GM19035 (cell line): ENCODE measurements at regions not wholly inside any gene's neighbourhood (a gene's known extent, or its start where the extent isn't known, plus 50 kb on each side); places are given as distances from the start of the nearest gene placed in this dataset.
"Not testable (repeated sequence)": the region's sequence is repeated elsewhere in the genome, so short reads cannot be mapped to it uniquely, and the experiment has no call there.

Source experiments
- ATAC-seq: cut with Tn5 transposase; IDR thresholded peaks from one replicate; pipeline ENCODE4 v1.9.1; 2021; ENCODE audit not compliant: unreplicated experiment

DNA sequence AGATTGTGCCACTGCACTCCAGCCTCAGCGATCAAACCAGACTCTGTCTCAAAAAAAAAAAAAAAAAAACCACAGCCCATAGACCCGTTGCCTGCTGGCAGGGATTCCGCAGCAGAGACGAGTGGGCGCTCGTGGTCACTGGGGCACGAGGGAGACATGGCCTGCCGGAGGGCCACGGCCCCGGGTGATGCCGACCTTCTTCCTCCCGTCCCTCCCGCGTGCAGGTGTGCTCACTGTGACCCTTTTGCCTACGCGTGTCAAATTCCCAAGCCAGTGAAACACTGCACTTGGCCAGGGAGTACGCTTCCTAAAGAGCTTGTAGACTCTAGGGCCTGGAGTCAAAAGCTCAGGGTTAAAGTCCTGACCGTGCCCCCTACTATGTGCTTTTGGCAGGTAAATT lies 397.6 kb upstream of the MYT1L start:
- no peak for ATAC-seq

DNA sequence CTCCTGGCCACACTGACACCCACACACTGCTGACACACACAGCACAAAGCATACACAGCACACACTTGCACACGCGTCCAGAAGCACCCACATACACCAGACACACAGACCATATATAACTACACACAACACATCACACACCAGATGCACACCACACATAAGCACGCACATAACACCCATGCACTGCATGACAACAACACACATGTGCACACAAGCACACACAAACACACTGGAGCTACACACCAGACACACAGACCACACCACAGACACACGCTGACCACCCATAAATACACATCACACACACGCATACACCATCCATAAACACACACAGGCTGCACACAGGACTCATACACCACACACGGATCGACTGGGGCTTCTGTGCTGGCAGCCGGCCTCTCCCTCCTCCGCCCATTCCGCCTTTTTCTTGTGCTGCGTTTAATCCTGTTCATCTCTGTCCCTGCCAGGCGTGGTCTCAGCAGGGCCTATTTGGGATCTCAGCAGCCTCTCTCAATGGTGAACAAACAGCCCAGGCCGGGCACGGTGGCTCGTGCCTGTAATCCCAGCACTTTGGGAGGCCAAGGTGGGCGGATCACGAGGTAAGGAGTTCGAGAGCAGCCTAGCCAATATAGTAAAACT lies 396.9 kb upstream of the MYT1L start:
- no peak for ATAC-seq

DNA sequence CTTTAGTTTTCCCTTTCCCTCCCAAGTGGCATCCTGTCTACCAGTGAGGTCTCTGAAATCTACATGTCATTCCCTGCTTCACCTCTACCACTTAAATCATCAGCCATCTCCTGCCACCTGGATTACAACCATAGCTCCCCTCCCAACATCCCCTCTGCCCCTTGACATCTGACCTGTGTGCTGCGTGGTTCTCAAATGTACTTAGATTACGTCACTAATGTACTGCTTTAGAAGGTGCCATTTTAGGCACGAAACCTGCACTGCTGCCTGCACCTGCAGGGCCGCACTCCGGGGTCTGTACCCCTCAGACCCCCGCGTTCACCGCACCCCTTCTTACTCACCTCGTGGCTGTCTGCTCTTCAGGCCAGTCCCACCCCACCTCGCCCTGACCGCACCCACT lies 395.1 kb upstream of the MYT1L start:
- ATAC-seq: no peak

DNA sequence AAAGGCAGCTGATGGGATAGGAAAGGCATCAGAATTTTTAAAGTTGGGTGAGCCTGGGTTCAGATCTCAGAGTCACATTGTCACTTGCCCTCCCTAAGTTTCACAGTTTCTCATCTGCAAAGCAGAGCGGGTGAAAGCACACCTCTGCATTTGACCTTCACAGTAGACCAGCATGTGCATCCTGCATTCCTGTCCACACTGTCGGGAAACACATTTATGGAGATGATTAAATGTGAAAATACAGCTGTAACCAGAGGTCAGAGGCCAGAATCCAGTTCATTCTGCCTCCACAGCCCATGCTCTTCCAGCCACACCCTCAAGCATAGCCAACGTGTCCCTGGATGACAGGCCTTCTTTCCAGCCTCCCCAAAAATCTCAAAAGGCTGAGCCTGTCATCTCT lies 392.0 kb upstream of the MYT1L start:
- ATAC-seq: no peak

DNA sequence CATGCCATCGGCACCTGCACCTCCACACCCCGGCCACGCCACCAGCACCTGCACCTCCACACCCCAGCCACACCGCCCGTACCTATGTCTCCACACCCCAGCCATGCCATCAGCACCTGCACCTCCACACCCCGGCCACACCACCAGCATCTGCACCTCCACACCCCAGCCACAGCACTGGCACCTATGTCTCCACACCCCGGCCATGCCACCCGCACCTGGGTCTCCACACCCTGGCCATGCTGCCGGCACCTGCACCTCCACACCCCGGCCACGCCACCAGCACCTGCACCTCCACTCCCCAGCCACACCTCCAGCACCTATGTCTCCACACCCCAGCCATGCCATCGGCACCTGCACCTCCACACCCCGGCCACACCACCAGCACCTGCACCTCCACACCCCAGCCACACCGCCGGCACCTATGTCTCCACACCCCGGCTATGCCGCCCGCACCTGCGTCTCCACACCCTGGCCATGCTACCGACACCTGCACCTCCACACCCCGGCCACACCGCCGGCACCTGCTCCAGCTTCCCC lies 390.3 kb upstream of the MYT1L start:
- ATAC-seq: no peak

DNA sequence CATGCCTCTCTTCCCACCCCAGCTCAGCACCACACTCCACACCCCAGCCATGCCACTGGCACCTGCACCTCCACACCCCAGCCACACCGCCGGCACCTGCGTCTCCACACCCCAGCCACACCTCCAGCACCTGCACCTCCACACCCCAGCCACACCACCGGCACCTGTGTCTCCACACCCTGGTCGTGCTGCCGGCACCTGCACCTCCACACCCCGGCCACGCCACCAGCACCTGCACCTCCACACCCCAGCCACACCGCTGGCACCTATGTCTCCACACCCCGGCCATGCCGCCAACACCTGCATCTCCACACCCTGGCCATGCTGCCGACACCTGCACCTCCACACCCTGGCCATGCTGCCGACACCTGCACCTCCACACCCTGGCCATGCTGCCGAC lies 389.7 kb upstream of the MYT1L start:
- ATAC-seq: not testable (repeated sequence)

DNA sequence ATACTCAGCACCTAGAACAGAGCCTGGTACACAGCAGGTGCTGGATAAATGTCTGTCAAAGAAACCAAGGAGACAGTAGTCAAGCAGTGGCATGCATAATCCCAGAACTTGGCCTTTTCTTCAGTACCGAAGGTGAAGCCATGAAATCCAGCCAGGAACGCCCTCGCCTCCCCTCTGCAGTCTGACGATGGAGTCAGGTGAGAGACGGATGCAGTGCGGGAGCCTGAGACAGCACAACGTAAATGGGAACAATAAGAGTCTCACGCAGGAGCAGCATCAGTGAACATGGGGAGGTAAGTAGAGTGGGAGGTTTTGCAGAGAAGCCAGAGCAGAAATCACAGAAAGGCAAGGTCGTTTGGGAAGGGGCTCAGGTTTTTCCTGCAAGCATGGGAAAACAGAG lies 389.3 kb upstream of the MYT1L start:
- ATAC-seq: no peak

DNA sequence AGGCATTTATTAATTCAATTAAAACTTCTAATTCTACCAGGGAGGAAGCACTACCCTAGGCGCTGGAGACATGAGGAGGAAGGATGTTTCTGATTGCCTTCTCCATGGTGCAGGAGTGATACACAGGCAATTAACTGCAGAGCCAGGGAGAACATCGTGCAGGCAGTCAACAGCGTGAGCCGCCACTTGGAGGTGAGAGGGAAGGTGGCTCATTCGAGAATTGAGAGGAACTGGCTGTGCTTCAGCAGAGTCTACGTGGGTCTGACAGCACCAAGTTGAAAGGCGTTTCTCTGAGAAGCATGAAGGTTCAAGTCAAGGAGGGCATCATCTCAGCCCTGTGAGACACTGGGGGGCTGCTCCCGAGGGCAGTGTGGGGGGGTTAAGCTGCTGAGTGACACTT lies 388.7 kb upstream of the MYT1L start:
- no peak for ATAC-seq

DNA sequence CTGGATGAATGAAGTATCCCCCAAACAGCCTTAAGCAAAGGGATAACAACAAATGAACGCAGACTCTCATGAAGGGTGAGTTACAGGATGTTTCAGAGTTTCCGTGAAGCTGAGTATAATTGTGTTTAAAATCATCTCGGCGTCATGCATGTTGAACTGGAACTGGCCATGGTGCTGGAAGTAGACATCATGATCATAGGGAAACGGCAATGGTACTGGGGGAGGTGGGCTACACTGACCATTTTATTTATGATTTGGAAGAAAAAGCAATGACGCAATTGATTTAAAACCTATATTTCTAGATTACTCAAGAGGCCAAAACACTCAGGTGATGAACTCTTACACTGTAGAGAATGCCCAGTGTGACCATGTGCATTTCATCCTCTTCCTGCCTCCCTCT lies 387.9 kb upstream of the MYT1L start:
- no peak for ATAC-seq

DNA sequence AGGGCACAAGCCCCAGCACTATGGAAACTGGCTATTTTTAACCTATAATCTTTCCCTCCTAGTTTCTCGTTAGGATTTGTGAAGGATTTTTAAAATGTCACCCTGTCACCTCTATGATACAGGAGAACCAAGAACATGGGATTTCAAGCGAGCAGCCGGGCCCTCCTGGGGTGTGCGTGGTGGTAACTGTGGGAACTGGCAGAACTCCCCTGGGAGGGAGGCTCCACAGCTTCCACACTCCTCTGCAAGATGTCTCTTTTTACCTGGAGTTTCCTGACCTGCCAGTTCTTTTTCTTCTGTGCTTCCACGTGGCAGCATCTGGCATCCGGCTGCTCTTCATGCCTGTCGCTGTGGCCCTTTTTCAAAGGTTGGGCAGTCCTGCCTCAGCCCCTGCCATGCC lies 386.3 kb upstream of the MYT1L start:
- no peak for ATAC-seq

DNA sequence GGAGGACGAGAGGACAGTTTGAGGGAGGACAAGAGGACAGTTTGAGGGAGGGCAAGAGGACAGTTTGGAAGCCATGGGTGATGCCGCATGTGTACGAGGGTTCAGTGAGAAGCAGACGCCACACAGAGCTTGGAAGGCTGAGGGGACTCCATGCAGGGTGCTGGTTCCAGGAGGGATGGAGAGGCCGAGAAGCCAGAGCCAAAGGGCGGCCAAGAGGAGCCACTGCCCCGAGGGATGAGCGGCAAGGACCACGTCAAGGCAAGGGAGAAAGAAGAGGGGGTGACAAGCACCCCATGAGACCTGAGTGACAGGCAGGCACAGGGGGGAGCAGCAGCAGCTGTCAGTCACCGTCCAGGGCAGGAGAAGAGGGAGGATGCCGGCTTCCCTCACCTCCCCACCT lies 385.7 kb upstream of the MYT1L start:
- ATAC-seq: no peak

DNA sequence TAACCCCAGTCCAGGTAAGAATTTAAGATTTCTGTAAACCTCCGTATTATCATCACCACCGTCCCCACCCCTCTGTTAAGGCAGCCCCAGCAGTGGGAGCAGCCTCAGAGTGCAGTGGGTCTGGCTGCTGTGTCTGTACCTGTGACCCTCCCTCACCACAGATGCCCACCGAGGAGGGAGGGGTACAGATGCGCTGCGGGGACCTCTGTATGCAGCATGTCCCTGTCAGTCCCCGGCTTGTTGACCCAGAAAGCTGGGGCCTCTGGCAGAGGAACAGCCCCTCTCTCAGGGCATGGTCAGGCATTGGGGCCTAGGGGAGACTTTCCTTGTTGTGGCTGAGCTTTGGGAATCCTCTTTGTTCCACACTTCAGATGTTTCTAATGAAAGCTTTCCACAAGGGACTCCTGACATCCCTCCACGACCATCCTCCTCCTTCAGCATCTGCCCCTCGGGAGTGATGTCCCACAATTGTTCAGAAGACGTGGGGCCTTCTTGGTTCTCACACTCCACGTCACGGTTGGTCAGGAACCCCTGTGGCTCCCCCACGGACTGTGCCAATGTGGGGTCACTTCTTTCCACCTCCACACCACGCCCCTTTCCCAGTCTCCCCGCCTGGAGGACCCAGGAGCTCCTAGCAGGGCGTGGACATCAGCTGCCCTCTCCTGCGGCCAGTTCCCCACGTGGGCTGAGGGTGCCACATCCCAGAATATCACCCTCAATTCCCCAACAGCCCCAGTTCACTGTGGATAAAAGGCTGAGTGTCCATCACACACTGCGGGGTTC lies 384.2 kb upstream of the MYT1L start:
- no peak for ATAC-seq

DNA sequence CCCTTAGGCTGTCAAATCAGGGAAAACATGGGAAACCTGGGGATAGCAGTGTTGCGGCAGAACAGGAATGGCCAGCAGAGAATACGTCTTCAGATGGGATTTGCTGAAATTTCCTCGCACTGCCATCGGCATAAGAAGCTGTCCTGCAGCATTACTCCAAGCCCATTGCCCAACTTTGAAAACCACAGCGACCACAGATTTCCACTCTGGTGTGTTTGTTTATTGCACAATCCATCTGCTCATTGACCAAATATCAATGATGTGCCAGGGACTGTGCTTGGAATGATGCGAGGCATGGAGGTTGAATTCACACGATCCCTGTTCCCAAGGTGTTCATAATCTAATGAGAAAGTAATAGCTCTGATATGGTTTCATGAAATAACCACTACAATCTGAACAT lies 383.3 kb upstream of the MYT1L start:
- ATAC-seq: no peak

DNA sequence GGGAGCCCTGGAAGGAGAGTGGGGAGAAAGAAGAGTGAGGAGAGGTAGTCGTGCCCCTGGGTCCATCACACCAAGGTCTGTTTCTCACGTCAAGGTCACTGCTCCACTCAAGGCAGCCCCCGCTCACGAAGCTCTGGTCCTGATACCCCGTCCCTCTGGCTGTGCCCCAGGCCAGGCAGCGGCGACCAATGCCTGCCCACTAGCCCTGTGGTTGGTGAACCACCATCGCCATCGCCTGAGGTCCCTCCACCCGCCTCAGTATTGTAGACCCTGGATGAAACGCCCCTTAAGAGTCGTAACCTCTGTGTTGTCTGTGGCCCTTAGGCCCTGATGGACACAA lies 378.3 kb upstream of the MYT1L start:
- no peak for ATAC-seq

DNA sequence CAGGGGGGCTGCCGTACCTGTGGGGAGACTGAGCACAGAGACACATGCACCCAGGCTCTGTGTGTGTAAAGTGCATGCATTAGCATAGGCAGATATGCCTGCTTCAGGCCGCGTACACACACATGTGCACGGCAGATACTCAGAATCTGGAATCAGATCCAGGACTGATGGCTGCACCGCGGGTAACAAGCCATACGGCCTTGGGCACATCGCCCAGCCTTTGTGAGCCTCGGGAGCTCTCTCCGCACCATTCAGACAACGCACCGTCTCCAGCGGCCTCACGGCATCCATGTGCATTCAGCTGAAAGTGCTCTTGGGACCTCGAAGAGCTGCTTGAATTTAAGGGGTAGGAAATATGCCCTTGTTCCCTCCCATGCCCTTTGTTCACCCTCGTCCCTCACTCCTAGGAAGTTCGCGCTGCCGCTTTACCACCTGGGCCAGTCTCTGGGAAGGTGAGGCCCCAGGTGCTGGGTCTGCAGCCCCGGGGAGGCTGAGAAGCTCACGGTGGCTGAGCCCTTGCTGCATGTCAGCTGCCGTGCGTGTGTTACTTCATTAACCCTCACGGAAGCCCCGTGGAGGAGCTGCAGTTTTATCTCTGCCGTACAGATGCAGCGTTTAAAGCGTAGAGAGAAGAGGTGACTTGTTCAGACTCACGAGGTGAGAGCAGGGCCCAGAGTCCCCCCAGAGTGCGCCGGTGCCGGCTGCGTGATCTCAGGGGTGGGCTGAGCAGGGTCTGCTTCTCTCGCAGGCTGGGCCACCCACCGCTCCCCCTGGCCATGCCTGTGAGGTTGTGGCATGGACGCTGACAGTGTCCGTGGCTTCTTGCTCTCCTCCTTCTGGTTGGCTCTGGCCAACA lies 377.7 kb upstream of the MYT1L start:
- no peak for ATAC-seq

DNA sequence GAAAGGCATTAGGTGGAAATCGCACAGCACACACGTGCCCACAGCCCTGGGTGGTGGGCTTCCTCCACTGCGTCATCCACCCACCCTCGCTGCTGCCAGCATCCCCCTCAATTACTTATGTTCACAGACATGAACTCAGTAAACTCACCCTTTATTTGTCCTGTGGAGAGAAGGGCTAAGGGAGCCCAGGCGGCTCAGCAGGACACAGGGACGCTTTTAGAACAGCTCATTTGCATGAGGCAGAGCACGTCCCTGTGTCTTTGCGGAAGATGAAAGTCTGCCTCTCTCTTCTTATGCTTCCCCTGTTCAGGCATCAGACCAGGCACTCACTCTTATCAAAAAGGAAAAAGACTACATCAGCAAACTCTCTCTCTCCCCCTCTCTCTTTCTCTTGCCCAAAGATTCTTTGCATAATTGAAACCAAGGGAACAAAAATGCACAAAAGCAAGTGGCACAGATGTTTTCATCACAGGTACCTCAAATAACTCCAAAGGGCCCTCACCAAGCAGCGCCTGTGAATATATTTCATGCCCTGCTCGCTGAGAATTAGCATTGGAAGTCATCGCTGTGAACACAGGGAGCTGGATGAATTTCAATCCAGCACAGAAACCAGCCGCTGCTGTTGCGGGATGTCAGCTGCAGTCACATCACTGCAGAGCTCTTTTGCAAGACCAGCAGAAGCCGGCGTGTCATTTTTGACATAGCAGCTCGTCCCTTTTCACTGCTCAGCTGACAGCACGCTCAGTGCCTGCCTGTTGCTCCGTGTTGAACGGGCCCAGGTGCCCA lies 376.3 kb upstream of the MYT1L start:
- ATAC-seq: peak; percentile 73

DNA sequence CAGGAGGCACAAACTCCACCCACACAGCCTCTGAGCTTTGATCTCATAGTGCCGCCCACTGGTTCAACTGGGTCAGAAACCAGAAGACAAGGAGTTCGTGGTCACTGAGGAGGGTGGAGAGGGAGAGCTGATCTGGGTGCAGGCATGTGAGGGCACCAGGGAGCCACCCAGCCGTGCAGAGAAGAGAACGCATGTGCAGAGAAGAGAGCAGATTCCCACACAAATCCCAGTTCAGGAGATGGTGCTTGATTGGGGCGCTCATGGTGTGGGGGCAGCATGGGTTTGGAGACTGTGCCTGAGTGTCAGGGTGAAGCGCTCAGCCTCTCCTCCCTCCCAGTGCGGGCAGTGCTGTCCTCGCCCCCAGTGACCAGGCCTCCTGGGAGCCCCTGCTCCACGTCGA lies 375.2 kb upstream of the MYT1L start:
- ATAC-seq: no peak

DNA sequence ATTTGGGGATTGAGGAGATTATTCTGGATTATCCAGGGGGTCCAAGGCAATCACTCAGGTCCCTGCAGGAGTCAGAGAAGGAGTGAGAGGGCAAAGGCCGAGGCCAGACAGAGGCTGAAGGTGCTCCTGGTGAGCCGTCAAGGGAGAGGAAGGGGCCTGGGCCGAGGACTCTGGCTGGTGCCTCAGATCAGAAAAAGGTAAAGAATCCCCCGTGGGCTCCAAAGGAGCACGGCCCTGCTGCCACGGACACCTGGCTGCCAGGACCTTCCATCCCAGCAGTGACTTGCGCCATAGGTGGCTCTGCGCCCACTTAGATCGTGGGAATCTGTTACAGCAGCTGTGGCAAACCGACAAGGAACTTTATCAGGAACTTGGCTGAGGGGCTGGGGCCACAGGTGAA lies 374.8 kb upstream of the MYT1L start:
- no peak for ATAC-seq

DNA sequence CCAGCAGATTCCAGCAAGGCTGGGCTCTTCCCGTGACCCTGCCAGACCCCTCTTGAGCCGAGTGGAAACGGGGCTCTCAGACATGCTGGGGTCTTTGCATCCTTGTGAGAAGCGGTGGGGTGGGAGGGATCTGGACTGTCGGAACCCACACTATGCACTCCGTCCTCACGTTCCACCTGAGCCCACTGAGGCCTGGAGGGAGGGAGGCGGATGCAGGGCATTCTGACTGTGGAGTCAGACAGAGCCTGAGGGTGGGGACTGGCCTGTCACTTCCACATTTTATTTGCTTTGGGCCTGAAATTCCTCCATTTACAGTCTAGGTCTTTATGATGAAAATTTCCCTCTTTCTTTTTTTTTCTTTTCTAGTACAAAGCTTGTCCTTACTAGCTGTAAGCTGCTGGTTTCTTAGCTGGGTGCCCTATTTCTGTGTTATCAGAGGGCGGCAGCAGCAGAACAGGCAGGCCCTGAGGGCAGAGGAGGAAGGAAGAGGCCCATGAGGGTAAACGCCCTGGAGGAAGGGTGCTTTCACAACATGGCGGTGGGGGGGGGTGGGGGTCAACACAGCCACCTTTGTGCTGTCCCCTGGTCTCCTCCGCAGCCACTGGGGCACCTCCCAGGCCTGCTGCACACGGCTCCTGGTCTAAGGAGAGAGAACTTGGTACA lies 373.5 kb upstream of the MYT1L start:
- no peak for ATAC-seq

DNA sequence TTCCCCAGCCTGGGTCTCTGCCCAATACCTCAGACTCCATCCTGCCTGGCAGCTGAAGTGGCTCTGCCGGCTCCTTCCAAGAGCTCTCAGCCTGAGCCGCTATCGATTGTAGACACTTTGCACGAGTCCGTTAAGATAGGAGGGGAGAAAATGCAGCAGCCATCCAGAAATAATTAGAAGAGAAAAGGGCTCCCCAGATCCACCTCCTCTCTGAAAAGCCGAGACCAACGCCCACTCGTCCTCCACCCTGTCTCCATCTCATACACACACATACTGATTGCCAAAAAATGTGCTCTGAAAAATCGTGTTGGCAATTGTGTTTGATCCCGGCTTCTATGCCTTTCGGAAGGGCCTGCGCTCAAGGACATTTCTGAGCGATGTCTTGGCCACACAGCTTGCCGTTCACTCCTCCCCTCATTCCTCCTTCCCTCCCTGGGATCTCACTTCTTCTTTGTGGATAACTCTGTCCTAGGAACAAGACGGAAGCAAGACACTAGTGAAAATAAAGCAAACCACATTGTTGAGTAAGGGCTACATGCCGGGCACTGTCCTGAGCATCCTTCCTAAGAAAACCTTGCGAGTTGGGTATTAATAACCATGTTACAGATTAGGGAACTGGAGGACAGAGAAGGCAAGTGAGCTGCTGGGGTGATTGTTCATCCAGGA lies 372.8 kb upstream of the MYT1L start:
- ATAC-seq: no peak
